Type B pancreatic cell (in vitro differentiated cells): ENCODE measurements at regions not wholly inside any gene's neighbourhood (a gene's known extent, or its start where the extent isn't known, plus 50 kb on each side); places are given as distances from the start of the nearest gene placed in this dataset.
"Not testable (repeated sequence)": the region's sequence is repeated elsewhere in the genome, so short reads cannot be mapped to it uniquely, and the experiment has no call there.

ENCODE experiments used
- DNase-seq: peaks from one replicate; pipeline ENCODE4 v3.0.0; 2021; ENCODE audit warnings: mixed read lengths; ENCODE audit not compliant: unreplicated experiment; ENCODE audit errors: extremely low spot score
- H3K27ac Mint-ChIP-seq: 2 replicates; pipeline ENCODE4 v1.8.0; 2021; ENCODE audit warnings: mild to moderate bottlenecking, mixed read lengths
- H3K27me3 Mint-ChIP-seq: 2 replicates; pipeline ENCODE4 v1.8.0; 2021; ENCODE audit warnings: mixed read lengths
- H3K36me3 Mint-ChIP-seq: 2 replicates; pipeline ENCODE4 v1.8.0; 2021; ENCODE audit warnings: mixed read lengths
- H3K4me1 Mint-ChIP-seq: one replicate; pipeline ENCODE4 v1.8.0; 2021; ENCODE audit warnings: mixed read lengths; ENCODE audit not compliant: unreplicated experiment
- H3K4me3 Mint-ChIP-seq: 2 replicates; pipeline ENCODE4 v1.8.0; 2021; ENCODE audit warnings: mild to moderate bottlenecking, mixed read lengths
- H3K9me3 Mint-ChIP-seq: 2 replicates; pipeline ENCODE4 v1.8.0; 2021; ENCODE audit warnings: mixed read lengths
- TF ChIP-seq, protein P1 (sequence below): fragments of 200-600 bp; sonication (generic); conservative IDR thresholded peaks from 2 replicates; pipeline ENCODE4 v1.5.0; 2021; ENCODE audit warnings: antibody characterized with exemption, mild to moderate bottlenecking

DNA sequence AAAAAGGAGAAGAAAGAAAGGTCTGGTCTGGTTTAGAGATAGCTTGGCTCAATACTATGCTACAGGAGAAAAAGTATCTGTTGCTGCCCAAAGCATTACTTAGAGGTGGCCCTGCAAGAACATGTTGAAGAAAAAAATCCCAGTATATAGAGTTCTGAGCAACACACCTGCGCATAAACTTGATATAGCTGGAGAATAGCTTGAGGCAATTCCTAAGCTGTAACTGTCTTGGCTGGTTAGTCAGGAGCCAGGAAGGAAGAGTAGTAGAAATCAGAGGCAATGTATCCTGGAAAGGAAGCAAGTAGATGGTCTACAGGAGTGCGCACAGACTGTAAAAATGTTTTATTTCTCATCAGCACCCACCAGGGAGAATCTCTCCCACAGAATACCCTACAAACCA lies 209.7 kb downstream of the SLITRK1 start:
- TF ChIP-seq, protein P1, sequence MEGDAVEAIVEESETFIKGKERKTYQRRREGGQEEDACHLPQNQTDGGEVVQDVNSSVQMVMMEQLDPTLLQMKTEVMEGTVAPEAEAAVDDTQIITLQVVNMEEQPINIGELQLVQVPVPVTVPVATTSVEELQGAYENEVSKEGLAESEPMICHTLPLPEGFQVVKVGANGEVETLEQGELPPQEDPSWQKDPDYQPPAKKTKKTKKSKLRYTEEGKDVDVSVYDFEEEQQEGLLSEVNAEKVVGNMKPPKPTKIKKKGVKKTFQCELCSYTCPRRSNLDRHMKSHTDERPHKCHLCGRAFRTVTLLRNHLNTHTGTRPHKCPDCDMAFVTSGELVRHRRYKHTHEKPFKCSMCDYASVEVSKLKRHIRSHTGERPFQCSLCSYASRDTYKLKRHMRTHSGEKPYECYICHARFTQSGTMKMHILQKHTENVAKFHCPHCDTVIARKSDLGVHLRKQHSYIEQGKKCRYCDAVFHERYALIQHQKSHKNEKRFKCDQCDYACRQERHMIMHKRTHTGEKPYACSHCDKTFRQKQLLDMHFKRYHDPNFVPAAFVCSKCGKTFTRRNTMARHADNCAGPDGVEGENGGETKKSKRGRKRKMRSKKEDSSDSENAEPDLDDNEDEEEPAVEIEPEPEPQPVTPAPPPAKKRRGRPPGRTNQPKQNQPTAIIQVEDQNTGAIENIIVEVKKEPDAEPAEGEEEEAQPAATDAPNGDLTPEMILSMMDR, result no peak
- Mint-ChIP-seq H3K27me3 (no peaks in the 10 kb centered on the region), H3K9me3 (peaks cover 5% of the 10 kb centered on the region), H3K4me1 (no peaks in the 10 kb centered on the region), H3K4me3 (no peak overlapping the region), H3K27ac (no peak overlapping the region), H3K36me3 (no peaks in the 10 kb centered on the region)
- no peak for DNase-seq

DNA sequence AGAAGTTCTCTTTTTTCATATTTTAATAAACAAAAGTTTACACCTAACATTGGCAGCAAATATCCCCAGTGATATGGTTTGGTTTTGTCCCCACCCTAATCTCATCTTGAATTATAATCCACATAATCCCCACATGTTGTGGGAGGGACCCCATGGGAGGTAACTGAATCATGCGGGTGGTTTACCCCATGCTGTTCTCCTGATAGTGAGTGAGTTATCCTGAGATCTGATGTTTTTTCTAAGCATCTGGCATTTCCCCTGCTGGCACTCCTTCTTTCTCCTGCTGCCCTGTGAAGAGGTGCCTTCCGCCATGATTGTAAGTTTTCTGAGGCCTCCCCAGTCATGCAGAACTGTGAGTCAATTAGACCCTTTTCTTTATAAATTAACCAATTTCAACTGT lies 214.7 kb downstream of the SLITRK1 start:
- TF ChIP-seq, protein P1, result no peak
- Mint-ChIP-seq H3K27ac (no peak overlapping the region), H3K9me3 (peaks cover 5% of the 10 kb centered on the region), H3K4me3 (no peak overlapping the region), H3K4me1 (no peaks in the 10 kb centered on the region), H3K36me3 (no peaks in the 10 kb centered on the region), H3K27me3 (no peaks in the 10 kb centered on the region)
- DNase-seq, result no peak

DNA sequence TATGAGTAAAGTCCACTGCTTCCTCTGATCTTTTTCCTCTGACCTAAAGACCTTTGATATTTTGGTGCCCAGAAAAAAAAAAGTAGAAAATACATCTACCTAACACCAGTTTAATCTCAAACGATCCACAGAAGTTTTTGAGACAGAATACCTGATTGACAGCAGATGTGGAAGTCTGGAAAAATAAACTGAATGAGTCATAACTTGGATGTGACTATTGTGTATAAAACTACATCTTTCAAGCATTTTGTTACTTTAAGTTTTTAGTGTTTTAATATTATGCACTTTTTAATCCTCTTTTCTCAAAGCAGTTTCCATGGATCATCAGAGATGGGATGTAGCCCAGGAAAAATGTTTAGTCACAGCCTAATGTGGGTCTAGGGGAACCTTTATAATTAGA lies 216.1 kb downstream of the SLITRK1 start:
- Mint-ChIP-seq H3K4me3 (no peak overlapping the region), H3K9me3 (peaks cover 5% of the 10 kb centered on the region), H3K4me1 (no peaks in the 10 kb centered on the region), H3K27ac (no peak overlapping the region), H3K27me3 (no peaks in the 10 kb centered on the region), H3K36me3 (no peaks in the 10 kb centered on the region)
- TF ChIP-seq, protein P1, result no peak
- no peak for DNase-seq

DNA sequence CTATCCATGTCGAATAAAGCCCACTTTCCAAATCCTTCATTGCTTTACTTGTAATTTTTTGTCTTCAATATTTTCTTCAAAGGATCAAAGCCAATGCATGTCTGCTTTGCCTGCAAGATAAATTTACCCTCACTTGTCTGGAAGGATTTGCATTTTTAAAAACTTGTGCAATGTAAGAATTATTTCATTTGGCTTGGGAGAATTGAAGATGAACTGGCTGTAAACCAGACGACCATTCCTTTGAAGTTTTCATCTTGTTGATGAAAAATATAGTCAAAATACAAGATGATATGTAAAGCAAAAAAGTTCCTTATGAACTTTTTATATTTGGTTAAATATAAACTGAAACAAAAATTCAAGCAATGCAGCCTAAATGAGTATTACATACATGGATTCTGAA lies 225.0 kb downstream of the SLITRK1 start:
- no peaks in the 10 kb centered on the region for H3K4me1 Mint-ChIP-seq
- H3K27me3 Mint-ChIP-seq, result no peaks in the 10 kb centered on the region
- TF ChIP-seq, protein P1, result no peak
- no peak for DNase-seq
- no peaks in the 10 kb centered on the region for H3K36me3 Mint-ChIP-seq
- H3K4me3 Mint-ChIP-seq, result no peak overlapping the region
- no peak overlapping the region for H3K27ac Mint-ChIP-seq
- H3K9me3 Mint-ChIP-seq, result no peaks in the 10 kb centered on the region

DNA sequence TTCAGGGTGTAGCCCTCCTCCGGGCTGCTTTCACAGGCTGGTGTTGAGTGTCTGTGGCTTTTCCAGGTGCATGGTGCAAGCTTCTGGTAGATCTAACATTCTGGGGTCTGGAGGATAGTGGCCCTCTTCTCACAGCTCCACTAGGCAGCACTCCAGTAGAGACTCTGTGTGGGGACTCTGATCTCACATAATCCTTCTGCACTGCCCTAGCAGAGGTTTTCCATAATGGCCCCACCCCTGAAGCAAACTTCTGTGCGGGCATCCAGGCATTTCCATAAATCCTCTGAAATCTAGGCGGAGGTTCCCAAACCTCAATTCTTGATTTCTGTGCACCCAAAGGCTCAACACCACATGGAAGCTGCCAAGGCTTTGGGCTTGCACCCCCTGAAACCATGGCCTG lies 239.7 kb downstream of the SLITRK1 start:
- H3K4me3 Mint-ChIP-seq, H3K9me3 Mint-ChIP-seq, DNase-seq, H3K4me1 Mint-ChIP-seq, H3K36me3 Mint-ChIP-seq, H3K27me3 Mint-ChIP-seq, H3K27ac Mint-ChIP-seq: not testable (repeated sequence)

DNA sequence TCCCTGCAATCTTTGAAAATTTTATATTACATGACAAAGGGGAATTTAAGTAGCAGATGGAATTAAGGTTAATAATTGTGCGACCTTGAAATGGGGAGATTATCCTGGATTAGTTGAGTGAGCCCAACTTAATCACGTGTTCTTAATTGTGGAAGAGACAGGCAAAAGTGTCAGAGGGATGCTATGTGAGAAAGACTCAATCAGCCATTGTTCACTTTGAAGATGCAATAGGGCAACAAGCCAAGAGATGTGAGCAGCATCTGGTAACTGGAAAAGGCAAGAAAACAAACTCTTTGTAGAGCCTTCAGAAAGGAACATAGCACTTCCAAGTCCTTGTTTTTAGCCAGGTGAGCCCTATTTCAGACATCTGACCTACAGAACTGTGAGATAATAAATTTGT lies 247.7 kb downstream of the SLITRK1 start:
- H3K27me3 Mint-ChIP-seq, result no peaks in the 10 kb centered on the region
- TF ChIP-seq, protein P1, result no peak
- no peak overlapping the region for H3K27ac Mint-ChIP-seq
- peaks cover 11% of the 10 kb centered on the region for H3K4me1 Mint-ChIP-seq
- no peak overlapping the region for H3K4me3 Mint-ChIP-seq
- H3K9me3 Mint-ChIP-seq, result no peaks in the 10 kb centered on the region
- DNase-seq, result no peak
- H3K36me3 Mint-ChIP-seq, result no peaks in the 10 kb centered on the region
